Psoas muscle (tissue), 7 donors: ENCODE measurements at regions not wholly inside any gene's neighbourhood (a gene's known extent, or its start where the extent isn't known, plus 50 kb on each side); places are given as distances from the start of the nearest gene placed in this dataset.

Source experiments
- ATAC-seq, 4 donors: fragments of 200-7000 bp; cut with Tn5 transposase; one replicate each; pipeline ENCODE4 v1.9.1; 2020; ENCODE audit warnings: moderate library complexity in 3 of 4, mild to moderate bottlenecking in 2 of 4
- DNase-seq, 2 donors: peaks; one replicate each; pipeline ENCODE4 v3.0.0-alpha.2; 2020
- H3K27ac ChIP-seq: fragments of 200-600 bp; one replicate; pipeline ENCODE4 v1.8.0; 2022
- H3K27me3 ChIP-seq, 3 donors: fragments of 200-600 bp in 1 of 3; one replicate each; pipeline versions ENCODE4 v1.6.1 to v1.8.0; 2013 to 2022; ENCODE audit warnings: low read length in 2 of 3, mild to moderate bottlenecking in 2 of 3, moderate library complexity in 1 of 3; ENCODE audit not compliant: insufficient read depth in 3 of 3
- H3K36me3 ChIP-seq, 2 donors: fragments of 200-600 bp in 1 of 2; one replicate each; pipeline versions ENCODE4 v1.6.1 to v1.8.0; 2013 to 2022; ENCODE audit warnings: low read depth in 1 of 2, mild to moderate bottlenecking in 1 of 2, moderate library complexity in 1 of 2; ENCODE audit not compliant: insufficient read depth in 1 of 2
- H3K4me1 ChIP-seq: fragments of 200-600 bp; one replicate; pipeline ENCODE4 v1.8.0; 2022
- H3K4me3 ChIP-seq: fragments of 200-600 bp; one replicate; pipeline ENCODE4 v1.8.0; 2022; ENCODE audit warnings: mild to moderate bottlenecking
- H3K9me3 ChIP-seq: fragments of 200-600 bp; one replicate; pipeline ENCODE4 v1.8.0; 2022
- WGBS, 3 donors: extraction: QIAGEN DNeasy Blood & Tissue Kit; methylation state at CpG; one replicate each; pipeline versions ENCODE4 v1.1.6 to v1.1.7; 2013; 5-methylcytosine and 5-hydroxymethylcytosine counted together
- intact Hi-C, 2 donors: fragments of 100-400 bp; cut with DNase I; formaldehyde crosslinking; loops; one replicate each; pipeline versions ENCODE4 v1.11.0 to v1.14.2; 2022
- TF ChIP-seq, protein P1 (sequence below): fragments of 200-600 bp; IDR thresholded peaks from one replicate; pipeline ENCODE4 v1.8.0; 2022; ENCODE audit warnings: antibody characterized with exemption
- donor health status: healthy with polysubstance abuse.
- donor health status: DM: no; HTN: no; CAD: no; lungs with moderate emphysema.
- donor health status: Bipolar disorder and iron deficiency.
- donor health status: healthy.
- donor health status: DM: yes; HTN: yes; CAD: no.
- donor health status: DM: no; HTN: no; CAD: no.
- donor health status: DM: yes; HTN: yes; CAD: no.

GRCh38 chr3:46123646-46124045 lies 84.5 kb downstream of the CCR1 start:
- ATAC-seq (no peak), DNase-seq (no peak)
- Histone ChIP-seq H3K27me3 (no peaks in the 10 kb centered on the region), H3K27ac (no peak overlapping the region), H3K9me3 (no peaks in the 10 kb centered on the region), H3K36me3 (no peaks in the 10 kb centered on the region), H3K4me1 (no peaks in the 10 kb centered on the region), H3K4me3 (no peak overlapping the region)
- intact Hi-C loops, result no loop called here
- 90 to 97% (median 95%) methylated on average over 3 of the region's 3 CpGs for WGBS, 3 donors
- TF ChIP-seq, protein P1, sequence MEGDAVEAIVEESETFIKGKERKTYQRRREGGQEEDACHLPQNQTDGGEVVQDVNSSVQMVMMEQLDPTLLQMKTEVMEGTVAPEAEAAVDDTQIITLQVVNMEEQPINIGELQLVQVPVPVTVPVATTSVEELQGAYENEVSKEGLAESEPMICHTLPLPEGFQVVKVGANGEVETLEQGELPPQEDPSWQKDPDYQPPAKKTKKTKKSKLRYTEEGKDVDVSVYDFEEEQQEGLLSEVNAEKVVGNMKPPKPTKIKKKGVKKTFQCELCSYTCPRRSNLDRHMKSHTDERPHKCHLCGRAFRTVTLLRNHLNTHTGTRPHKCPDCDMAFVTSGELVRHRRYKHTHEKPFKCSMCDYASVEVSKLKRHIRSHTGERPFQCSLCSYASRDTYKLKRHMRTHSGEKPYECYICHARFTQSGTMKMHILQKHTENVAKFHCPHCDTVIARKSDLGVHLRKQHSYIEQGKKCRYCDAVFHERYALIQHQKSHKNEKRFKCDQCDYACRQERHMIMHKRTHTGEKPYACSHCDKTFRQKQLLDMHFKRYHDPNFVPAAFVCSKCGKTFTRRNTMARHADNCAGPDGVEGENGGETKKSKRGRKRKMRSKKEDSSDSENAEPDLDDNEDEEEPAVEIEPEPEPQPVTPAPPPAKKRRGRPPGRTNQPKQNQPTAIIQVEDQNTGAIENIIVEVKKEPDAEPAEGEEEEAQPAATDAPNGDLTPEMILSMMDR, result no peak

DNA sequence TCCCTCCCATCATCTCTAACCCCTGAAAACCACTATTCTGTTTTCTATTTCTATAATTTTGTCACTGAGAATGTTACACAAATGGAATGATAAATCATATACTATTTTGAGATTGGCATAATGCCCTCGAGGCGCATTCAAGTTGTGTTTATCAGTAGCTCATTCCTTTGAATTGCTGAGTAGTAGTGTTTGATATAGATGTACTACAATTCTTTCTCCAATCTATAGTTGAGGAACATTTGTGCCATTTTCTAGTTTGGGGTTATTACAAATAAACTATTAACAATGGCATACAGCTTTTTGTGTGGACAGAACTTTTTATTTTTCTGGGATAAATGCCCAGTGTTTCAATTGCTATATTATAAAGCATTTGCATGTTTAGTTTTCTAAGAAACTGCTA lies 86.0 kb downstream of the CCR1 start:
- WGBS, 3 donors, result 49 to 59% (median 57%) methylated on average over 2 of the region's 2 CpGs
- H3K27ac ChIP-seq, result no peak overlapping the region
- TF ChIP-seq, protein P1, result no peak
- H3K36me3 ChIP-seq, result no peaks in the 10 kb centered on the region
- ATAC-seq (peak in 2 of 4 donors; percentile 36 to 58), DNase-seq (no peak)
- no peaks in the 10 kb centered on the region for H3K4me1 ChIP-seq
- no peaks in the 10 kb centered on the region for H3K9me3 ChIP-seq
- no peak overlapping the region for H3K4me3 ChIP-seq
- H3K27me3 ChIP-seq, result no peaks in the 10 kb centered on the region
- intact Hi-C loops, result no loop called here

GRCh38 chr3:46120983-46121382 lies 87.1 kb downstream of the CCR1 start:
- intact Hi-C loops, result no loop called here
- H3K36me3 ChIP-seq, result no peaks in the 10 kb centered on the region
- H3K9me3 ChIP-seq, result no peaks in the 10 kb centered on the region
- no peak overlapping the region for H3K4me3 ChIP-seq
- H3K4me1 ChIP-seq, result no peaks in the 10 kb centered on the region
- no peak overlapping the region for H3K27ac ChIP-seq
- 47 to 61% (median 53%) methylated on average over 1 of the region's 1 CpG for WGBS, 3 donors
- no peak for DNase-seq
- H3K27me3 ChIP-seq, result no peaks in the 10 kb centered on the region
- TF ChIP-seq, protein P1, result no peak
- ATAC-seq, result no peak

- no peak for ATAC-seq
- Histone ChIP-seq H3K9me3 (no peaks in the 10 kb centered on the region), H3K4me1 (no peaks in the 10 kb centered on the region), H3K36me3 (no peaks in the 10 kb centered on the region), H3K27me3 (no peaks in the 10 kb centered on the region), H3K27ac (no peak overlapping the region), H3K4me3 (no peak overlapping the region)
- intact Hi-C loops, result loop anchor here in 1 of 2 donors (10.0 kb wide), 1 partner anchor 245 kb away; no protein-coding TSS in a partner anchor
- TF ChIP-seq, protein P1, result no peak
- WGBS, 3 donors, result 70 to 89% (median 82%) methylated on average over 4 of the region's 4 CpGs
- no peak for DNase-seq
These were observed 88.2 kb downstream of the CCR1 start for GRCh38 chr3:46119709-46120498.

DNA sequence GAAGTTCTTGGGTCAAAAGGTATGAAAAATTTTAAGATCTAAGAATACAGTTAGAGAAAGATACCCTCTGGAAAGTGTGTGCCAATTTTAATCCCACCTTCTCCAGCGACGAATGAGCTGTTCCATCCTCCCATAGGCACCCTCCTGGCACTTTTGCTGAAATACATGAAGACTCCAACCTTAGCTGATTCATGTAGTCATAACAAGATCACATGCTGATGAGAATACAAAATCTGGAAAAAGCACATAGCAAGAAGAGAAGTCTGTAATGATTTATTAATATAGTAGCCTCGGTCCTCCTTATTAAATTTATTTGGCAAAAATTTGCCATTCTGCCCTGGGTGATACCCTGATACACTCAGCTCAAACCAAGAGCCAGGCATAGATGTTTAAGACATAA lies 88.9 kb downstream of the CCR1 start:
- DNase-seq, result no peak
- H3K4me3 ChIP-seq, result no peak overlapping the region
- no peaks in the 10 kb centered on the region for H3K4me1 ChIP-seq
- H3K36me3 ChIP-seq, result no peaks in the 10 kb centered on the region
- TF ChIP-seq, protein P1, result no peak
- ATAC-seq, result no peak
- H3K27ac ChIP-seq, result no peak overlapping the region
- H3K27me3 ChIP-seq, result no peaks in the 10 kb centered on the region
- intact Hi-C loops, result loop anchor here in 1 of 2 donors (10.0 kb wide), 1 partner anchor 246 kb away; no protein-coding TSS in a partner anchor
- H3K9me3 ChIP-seq, result no peaks in the 10 kb centered on the region
- 73 to 86% (median 86%) methylated on average over 3 of the region's 3 CpGs for WGBS, 3 donors
